GM12872 (cell line): ENCODE measurements at regions not wholly inside any gene's neighbourhood (a gene's known extent, or its start where the extent isn't known, plus 50 kb on each side); places are given as distances from the start of the nearest gene placed in this dataset.

Experiments used
- TF ChIP-seq, protein P1 (sequence below): IDR thresholded peaks from 3 replicates; pipeline ENCODE4 v1.5.1; 2011; ENCODE audit warnings: low read depth, mild to moderate bottlenecking, low read length, moderate library complexity; ENCODE audit not compliant: insufficient read depth

DNA sequence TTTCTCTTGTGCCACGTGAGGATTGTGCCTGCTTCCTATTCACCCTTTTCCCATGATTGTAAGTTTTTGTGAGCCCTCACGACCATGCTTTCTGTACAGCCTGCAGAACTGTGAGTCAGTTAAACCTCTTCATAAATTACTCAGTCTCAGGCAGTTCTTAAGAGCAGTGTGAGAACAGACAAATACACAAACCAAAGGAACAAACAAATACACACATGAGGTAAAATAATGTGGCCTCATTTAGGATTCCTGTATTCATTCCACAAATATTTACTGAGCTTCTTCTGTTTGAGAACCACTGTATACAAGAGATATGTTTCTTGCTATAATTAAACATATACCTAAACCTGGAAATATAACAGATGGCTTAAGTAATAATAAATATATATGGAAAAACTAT, 760.3 kb downstream of the CDH9 start:
- TF ChIP-seq, protein P1, sequence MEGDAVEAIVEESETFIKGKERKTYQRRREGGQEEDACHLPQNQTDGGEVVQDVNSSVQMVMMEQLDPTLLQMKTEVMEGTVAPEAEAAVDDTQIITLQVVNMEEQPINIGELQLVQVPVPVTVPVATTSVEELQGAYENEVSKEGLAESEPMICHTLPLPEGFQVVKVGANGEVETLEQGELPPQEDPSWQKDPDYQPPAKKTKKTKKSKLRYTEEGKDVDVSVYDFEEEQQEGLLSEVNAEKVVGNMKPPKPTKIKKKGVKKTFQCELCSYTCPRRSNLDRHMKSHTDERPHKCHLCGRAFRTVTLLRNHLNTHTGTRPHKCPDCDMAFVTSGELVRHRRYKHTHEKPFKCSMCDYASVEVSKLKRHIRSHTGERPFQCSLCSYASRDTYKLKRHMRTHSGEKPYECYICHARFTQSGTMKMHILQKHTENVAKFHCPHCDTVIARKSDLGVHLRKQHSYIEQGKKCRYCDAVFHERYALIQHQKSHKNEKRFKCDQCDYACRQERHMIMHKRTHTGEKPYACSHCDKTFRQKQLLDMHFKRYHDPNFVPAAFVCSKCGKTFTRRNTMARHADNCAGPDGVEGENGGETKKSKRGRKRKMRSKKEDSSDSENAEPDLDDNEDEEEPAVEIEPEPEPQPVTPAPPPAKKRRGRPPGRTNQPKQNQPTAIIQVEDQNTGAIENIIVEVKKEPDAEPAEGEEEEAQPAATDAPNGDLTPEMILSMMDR: no peak

DNA sequence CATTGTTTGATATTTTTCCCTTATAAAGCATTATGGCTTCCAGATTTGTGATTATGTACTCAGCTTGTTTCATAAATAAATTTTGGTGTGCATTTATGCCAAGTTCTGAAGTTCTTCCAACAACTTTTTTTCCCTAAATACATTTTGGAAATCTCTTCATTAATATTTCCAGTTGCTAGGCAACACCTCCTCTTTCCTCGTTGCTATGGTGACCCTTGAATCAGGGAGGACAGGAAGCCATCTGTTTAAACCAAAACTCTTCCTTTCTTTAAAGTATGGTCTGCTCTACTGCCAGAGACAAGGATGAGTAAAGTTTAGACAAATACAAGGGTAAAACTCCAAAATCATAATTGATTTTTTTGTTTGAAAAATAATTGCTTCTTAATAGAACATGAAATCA, 779.3 kb downstream of the CDH9 start:
- TF ChIP-seq, protein P1: no peak

GRCh38 chr5:26245321-26245720, 793.1 kb downstream of the CDH9 start:
- TF ChIP-seq, protein P1: no peak

DNA sequence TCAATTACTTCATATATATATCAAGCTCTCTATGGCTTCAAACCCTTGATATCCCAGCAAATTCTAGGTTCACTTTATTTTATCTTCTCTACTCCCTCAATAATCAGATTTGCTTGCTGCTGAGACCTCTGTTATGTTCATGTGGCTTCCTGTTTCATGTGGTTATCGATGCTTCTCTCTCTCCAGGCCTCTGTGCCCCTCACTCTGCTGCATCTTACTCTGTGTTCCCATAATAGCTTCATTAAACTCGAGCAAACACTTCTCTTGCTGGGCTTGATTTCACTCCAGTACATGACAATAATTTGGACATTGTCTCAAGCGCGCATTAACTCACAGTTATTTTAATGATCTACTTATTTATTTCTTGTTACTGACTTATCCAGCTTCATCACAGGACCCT, 798.8 kb downstream of the CDH9 start:
- TF ChIP-seq, protein P1: no peak

DNA sequence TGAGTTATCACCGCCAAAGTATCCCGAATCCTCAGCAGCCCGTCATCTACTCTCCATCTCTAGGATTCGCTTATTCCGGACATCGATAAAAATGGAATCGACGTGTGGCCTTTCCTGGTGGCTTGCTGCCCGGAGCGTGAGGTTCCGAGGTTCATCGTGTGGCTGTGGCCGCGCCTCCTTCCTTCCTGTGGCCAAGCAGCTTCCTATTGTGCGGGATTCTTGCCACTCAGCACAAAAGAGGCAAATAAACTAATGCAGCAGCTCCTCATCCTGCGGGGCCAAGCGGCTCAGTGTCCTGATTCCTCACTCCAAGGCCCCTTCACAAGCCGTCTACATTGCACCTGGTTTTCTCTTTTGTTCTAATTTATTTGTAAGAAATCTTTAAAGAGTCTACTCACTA, 800.9 kb downstream of the CDH9 start:
- TF ChIP-seq, protein P1: no peak

DNA sequence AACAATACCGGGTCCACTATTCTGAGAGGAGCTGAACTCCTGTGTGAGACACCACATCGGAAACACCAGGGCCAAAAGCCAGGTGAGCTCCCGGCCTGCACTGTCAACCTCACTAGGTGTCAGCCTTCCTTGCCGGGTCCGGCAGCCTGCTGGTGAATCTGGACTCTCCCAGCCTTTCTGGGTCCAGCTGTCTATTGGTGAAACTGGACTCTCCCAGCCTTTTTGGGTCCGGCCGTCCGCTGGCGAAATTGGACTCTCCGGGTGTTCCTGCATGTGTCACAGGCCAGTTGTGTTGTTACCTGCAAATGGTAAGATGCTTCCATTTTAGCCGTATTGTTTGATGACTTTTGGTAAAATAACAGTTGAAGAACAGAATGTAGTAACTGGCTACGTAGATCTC, 801.5 kb downstream of the CDH9 start:
- TF ChIP-seq, protein P1: no peak

DNA sequence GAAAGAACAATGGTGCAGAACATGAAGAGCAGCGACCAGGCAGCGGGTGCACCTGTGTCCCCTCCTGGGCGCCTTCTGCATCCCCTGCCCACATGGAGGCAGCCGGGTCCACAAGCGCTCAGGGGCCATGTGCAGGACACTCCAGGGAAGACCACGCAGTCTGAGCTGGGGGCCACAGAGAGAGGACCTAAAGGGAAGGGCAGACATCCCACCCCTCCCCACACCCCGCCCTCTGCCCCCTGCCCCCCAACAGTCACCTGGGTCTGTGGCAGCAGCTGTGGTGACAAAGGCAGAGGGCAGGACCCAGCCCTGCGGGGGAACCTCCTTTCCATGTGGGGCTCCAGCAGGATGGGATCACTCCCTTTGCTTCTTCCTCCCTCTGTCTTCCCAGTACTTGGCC, 805.7 kb downstream of the CDH9 start:
- TF ChIP-seq, protein P1: no peak

GRCh38 chr5:26231316-26231715, 807.1 kb downstream of the CDH9 start:
- TF ChIP-seq, protein P1: no peak
